ENCODE measurements at regions not wholly inside any gene's neighbourhood (a gene's known extent, or its start where the extent isn't known, plus 50 kb on each side); places are given as distances from the start of the nearest gene placed in this dataset.

- peak; percentile 38; the same call in 1 of the 3 replicates for ATAC-seq
These were observed 125.5 kb upstream of the CHRM3 start for GRCh38 chr1:239260842-239261241.

GRCh38 chr1:239255628-239256160 lies 130.7 kb upstream of the CHRM3 start:
- ATAC-seq, result no peak
- no peak for TF ChIP-seq CSDC2 (CRISPR knock-in tag; IDR thresholded peaks at IDR 0.05)
- TF ChIP-seq SNAI2 (CRISPR knock-in tag; IDR thresholded peaks at IDR 0.05), result no peak
- TF ChIP-seq ARNTL (CRISPR knock-in tag; IDR thresholded peaks at IDR 0.05; ENCODE audit: borderline replicate concordance, low read depth), result no peak
- TF ChIP-seq RARB (CRISPR knock-in tag; IDR thresholded peaks at IDR 0.05), result no peak
- TF ChIP-seq BACH2 (CRISPR knock-in tag; IDR thresholded peaks at IDR 0.05; ENCODE audit: borderline replicate concordance), result no peak
- no peak for TF ChIP-seq PPARA (CRISPR knock-in tag; IDR thresholded peaks at IDR 0.05; ENCODE audit: borderline replicate concordance)
- no peak for TF ChIP-seq GLIS3 (CRISPR knock-in tag; IDR thresholded peaks at IDR 0.05)
- TF ChIP-seq ESRRG (CRISPR knock-in tag; IDR thresholded peaks at IDR 0.05), result no peak
- TF ChIP-seq PATZ1 (CRISPR knock-in tag; IDR thresholded peaks at IDR 0.05; ENCODE audit: borderline replicate concordance), result no peak
- TF ChIP-seq POU6F1 (CRISPR knock-in tag; IDR thresholded peaks at IDR 0.05; ENCODE audit: borderline replicate concordance, low read depth), result no peak
- no peak for TF ChIP-seq ZNF565 (CRISPR knock-in tag; conservative IDR thresholded peaks at IDR 0.05; ENCODE audit: low read depth)
- no peak for TF ChIP-seq ZNF70 (CRISPR knock-in tag; IDR thresholded peaks at IDR 0.05)
- TF ChIP-seq OSR1 (CRISPR knock-in tag; IDR thresholded peaks at IDR 0.05), result no peak
- no peak for TF ChIP-seq CSRNP3 (CRISPR knock-in tag; IDR thresholded peaks at IDR 0.05)
- no peak for TF ChIP-seq TOX (CRISPR knock-in tag; IDR thresholded peaks at IDR 0.05; ENCODE audit: borderline replicate concordance)
- no peak for TF ChIP-seq CREB5 (CRISPR knock-in tag; IDR thresholded peaks at IDR 0.05; ENCODE audit: low read depth)
- no peak for TF ChIP-seq TCF4 (CRISPR knock-in tag; IDR thresholded peaks at IDR 0.05; ENCODE audit: borderline replicate concordance)
- TF ChIP-seq TSHZ2 (CRISPR knock-in tag; IDR thresholded peaks at IDR 0.05), result no peak

More at GRCh38 chr1:239260842-239261241, 125.5 kb upstream of the CHRM3 start:
- TF ChIP-seq ZNF8 (CRISPR knock-in tag; IDR thresholded peaks at IDR 0.05), result no peak
- TF ChIP-seq GLIS3 (CRISPR knock-in tag; IDR thresholded peaks at IDR 0.05), result no peak
- TF ChIP-seq BACH2 (CRISPR knock-in tag; IDR thresholded peaks at IDR 0.05; ENCODE audit: borderline replicate concordance), result no peak
- TF ChIP-seq CSRNP3 (CRISPR knock-in tag; IDR thresholded peaks at IDR 0.05), result no peak
- peak; percentile 32; the same call in 1 of the 2 replicates for TF ChIP-seq TOX (CRISPR knock-in tag; IDR thresholded peaks at IDR 0.05; ENCODE audit: borderline replicate concordance)
- no peak for TF ChIP-seq ZFP30 (CRISPR knock-in tag; IDR thresholded peaks at IDR 0.05)
- no peak for TF ChIP-seq CREB5 (CRISPR knock-in tag; IDR thresholded peaks at IDR 0.05; ENCODE audit: low read depth)
- no peak for TF ChIP-seq ISL1 (CRISPR knock-in tag; IDR thresholded peaks at IDR 0.05)

Data from SK-N-SH treated with all-trans-retinoic acid at 6 μM for 48 hours (cell line).